ENCODE measurements at regions not wholly inside any gene's neighbourhood (a gene's known extent, or its start where the extent isn't known, plus 50 kb on each side); places are given as distances from the start of the nearest gene placed in this dataset.

- DNase-seq (ENCODE audit: low read depth): no peak
Observed at GRCh38 chr5:40041452-40041851, 616.7 kb upstream of the DAB2 start.

- DNase-seq (ENCODE audit: low read depth): no peak
Observed at GRCh38 chr5:40037713-40038112, 612.9 kb upstream of the DAB2 start.

- DNase-seq (ENCODE audit: low read depth): no peak
Observed at GRCh38 chr5:40034441-40034840, 609.7 kb upstream of the DAB2 start.

GRCh38 chr5:40033411-40033810 lies 608.6 kb upstream of the DAB2 start:
- no peak for DNase-seq (ENCODE audit: low read depth)

GRCh38 chr5:40033009-40033408 lies 608.2 kb upstream of the DAB2 start:
- no peak for DNase-seq (ENCODE audit: low read depth)

GRCh38 chr5:40030661-40031060 lies 605.9 kb upstream of the DAB2 start:
- no peak for DNase-seq (ENCODE audit: low read depth)

GRCh38 chr5:40029711-40030495 lies 605.1 kb upstream of the DAB2 start:
- no peak for DNase-seq (ENCODE audit: low read depth)

- DNase-seq (ENCODE audit: low read depth): no peak
Observed at GRCh38 chr5:40027400-40027799, 602.6 kb upstream of the DAB2 start.

GRCh38 chr5:40025586-40025985 lies 600.8 kb upstream of the DAB2 start:
- DNase-seq (ENCODE audit: low read depth): no peak

GRCh38 chr5:40022057-40022456 lies 597.3 kb upstream of the DAB2 start:
- no peak for DNase-seq (ENCODE audit: low read depth)

GRCh38 chr5:40021007-40021406 lies 596.2 kb upstream of the DAB2 start:
- no peak for DNase-seq (ENCODE audit: low read depth)

GRCh38 chr5:40017918-40018317 lies 593.1 kb upstream of the DAB2 start:
- DNase-seq (ENCODE audit: low read depth): no peak

GRCh38 chr5:40017135-40017534 lies 592.4 kb upstream of the DAB2 start:
- DNase-seq (ENCODE audit: low read depth): no peak

- no peak for DNase-seq (ENCODE audit: low read depth)
Observed at GRCh38 chr5:40010436-40010835, 585.7 kb upstream of the DAB2 start.

GRCh38 chr5:40006260-40006659 lies 581.5 kb upstream of the DAB2 start:
- no peak for DNase-seq (ENCODE audit: low read depth)

- DNase-seq (ENCODE audit: low read depth): no peak
Observed at GRCh38 chr5:40001796-40002195, 577.0 kb upstream of the DAB2 start.

GRCh38 chr5:39998518-39998917 lies 573.7 kb upstream of the DAB2 start:
- DNase-seq (ENCODE audit: low read depth): no peak

GRCh38 chr5:39995990-39996389 lies 571.2 kb upstream of the DAB2 start:
- DNase-seq (ENCODE audit: low read depth): no peak

GRCh38 chr5:39992617-39993202 lies 567.9 kb upstream of the DAB2 start:
- DNase-seq (ENCODE audit: low read depth): no peak

GRCh38 chr5:39986614-39987013 lies 561.8 kb upstream of the DAB2 start:
- DNase-seq (ENCODE audit: low read depth): no peak

GRCh38 chr5:39980056-39980455 lies 555.3 kb upstream of the DAB2 start:
- no peak for DNase-seq (ENCODE audit: low read depth)

- DNase-seq (ENCODE audit: low read depth): no peak
Observed at GRCh38 chr5:39977066-39977655, 552.4 kb upstream of the DAB2 start.

- DNase-seq (ENCODE audit: low read depth): no peak
Observed at GRCh38 chr5:39970117-39970798, 545.5 kb upstream of the DAB2 start.

All from stimulated activated CD8-positive, alpha-beta memory T cell treated with anti-CD3 and anti-CD28 coated beads, Interleukin-15, amount 100 ng/mL, for 1 hour (primary cell).